PC-9 (cell line): ENCODE measurements at regions not wholly inside any gene's neighbourhood (a gene's known extent, or its start where the extent isn't known, plus 50 kb on each side); places are given as distances from the start of the nearest gene placed in this dataset.

Experiments
- BruUV-seq: library from RNA; stranded (reverse); fragments of 400-500 nt; replicated peaks from 2 replicates; lab custom pipeline; 2021; lab: Mats Ljungman, UMichigan
- CTCF ChIA-PET: fragments of 300-600 bp; sonication (Branson Sonifier 250); formaldehyde crosslinking; loops from one replicate; lab custom pipeline; 2022; ENCODE audit warnings: antibody characterized with exemption; lab: Charles Lee
- POLR2A ChIA-PET: fragments of 300-600 bp; sonication (Branson Sonifier 250); formaldehyde crosslinking; loops from one replicate; lab custom pipeline; 2022; ENCODE audit warnings: antibody characterized with exemption; ENCODE audit not compliant: unreplicated experiment; lab: Charles Lee
- DNase-seq, 2 experiments: peaks; one replicate each; pipeline versions ENCODE4 v3.0.0 to v3.0.0-alpha.2; 2015 to 2022; ENCODE audit warnings: mixed read lengths in 1 of 2
- H2AFZ ChIP-seq: fragments of 200-600 bp; sonication (generic); 2 replicates; pipeline ENCODE4 v1.8.1; 2017; ENCODE audit warnings: antibody characterized with exemption
- H3F3A ChIP-seq: fragments of 200-600 bp; sonication (generic); 2 replicates; pipeline ENCODE4 v1.8.1; 2017; ENCODE audit warnings: antibody characterized with exemption, mild to moderate bottlenecking, low read depth; ENCODE audit not compliant: insufficient read depth
- H3K27ac ChIP-seq: fragments of 200-600 bp; sonication (generic); 2 replicates; pipeline ENCODE4 v1.6.1; 2016; ENCODE audit warnings: mixed run types
- H3K27me3 ChIP-seq: fragments of 200-600 bp; sonication (generic); 2 replicates; pipeline ENCODE4 v1.6.1; 2016; ENCODE audit warnings: low read depth, mixed run types; ENCODE audit not compliant: insufficient read depth
- H3K36me3 ChIP-seq: fragments of 200-600 bp; sonication (generic); 2 replicates; pipeline ENCODE4 v1.6.1; 2016; ENCODE audit warnings: low read depth, mixed run types
- H3K4me1 ChIP-seq: fragments of 200-600 bp; sonication (generic); replicated peaks from 2 replicates; pipeline ENCODE4 v1.6.1; 2016; ENCODE audit warnings: mixed run types; ENCODE audit not compliant: insufficient read depth
- H3K4me2 ChIP-seq: fragments of 200-600 bp; sonication (generic); 2 replicates; pipeline ENCODE4 v1.6.1; 2017; ENCODE audit warnings: mixed run types
- H3K4me3 ChIP-seq: fragments of 200-600 bp; sonication (generic); 2 replicates; pipeline ENCODE4 v1.6.1; 2016; ENCODE audit warnings: mixed run types
- H3K79me2 ChIP-seq: fragments of 200-600 bp; sonication (generic); 2 replicates; pipeline ENCODE4 v1.6.1; 2017; ENCODE audit warnings: low read depth, mixed run types
- H3K9me2 ChIP-seq: fragments of 200-600 bp; sonication (generic); 2 replicates; pipeline ENCODE4 v1.8.1; 2017; ENCODE audit warnings: mild to moderate bottlenecking; ENCODE audit not compliant: insufficient read depth
- H3K9me3 ChIP-seq: fragments of 200-600 bp; sonication (generic); 2 replicates; pipeline ENCODE4 v1.8.1; 2016; ENCODE audit warnings: low read depth; ENCODE audit not compliant: insufficient read depth
- H4K20me1 ChIP-seq: fragments of 200-600 bp; sonication (generic); 2 replicates; pipeline ENCODE4 v1.8.1; 2017; ENCODE audit not compliant: insufficient read depth
- CTCF ChIP-seq: fragments of 200-600 bp; sonication (generic); conservative IDR thresholded peaks from 2 replicates; pipeline ENCODE4 v1.6.1; 2017; ENCODE audit warnings: mixed run types, antibody characterized with exemption, mild to moderate bottlenecking, moderate library complexity
- EZH2 ChIP-seq: fragments of 200-600 bp; sonication (generic); IDR thresholded peaks from 2 replicates; pipeline ENCODE4 v1.8.0; 2017; ENCODE audit warnings: antibody characterized with exemption, low read depth
- intact Hi-C: fragments of 100-400 bp; cut with micrococcal nuclease; formaldehyde crosslinking; loops from one replicate; pipeline ENCODE4 v1.10.0; 2022; ENCODE audit not compliant: unreplicated experiment

- H3K27me3 ChIP-seq, result no peaks in the 10 kb centered on the region
- H3K4me2 ChIP-seq, result peak overlapping the region; percentile 83
- no peaks in the 10 kb centered on the region for H4K20me1 ChIP-seq
- ChIA-PET POLR2A (interaction anchor here (0.6 kb wide), 1 partner anchor 731 kb away, joined by 3 read pairs; no protein-coding TSS in a partner anchor), CTCF (interaction anchor here (0.6 kb wide), 3 partner anchors 135 to 1760 kb away, joined by 3 to 5 read pairs (median 3); no protein-coding TSS in a partner anchor)
- peak overlapping the region; percentile 72; the same call in 1 of the 2 replicates for H2AFZ ChIP-seq
- no peaks in the 10 kb centered on the region for H3K79me2 ChIP-seq
- no peaks in the 10 kb centered on the region for H3K9me3 ChIP-seq
- peak overlapping the region; percentile 68 for H3K27ac ChIP-seq
- H3K4me3 ChIP-seq, result peak overlapping the region; percentile 48; the same call in 1 of the 2 replicates
- peaks cover 23% of the 10 kb centered on the region for H3K4me1 ChIP-seq
- peaks cover 14% of the 10 kb centered on the region; the same call in 1 of the 2 replicates for H3F3A ChIP-seq
- TF ChIP-seq EZH2 (no peak), CTCF (no peak)
- H3K36me3 ChIP-seq, result no peaks in the 10 kb centered on the region
- BruUV-seq, result no TSS peak
- intact Hi-C loops, result loop anchor here (10.0 kb wide), 1 partner anchor 165 kb away; the partner anchor contains the start of gene JCAD
- no peaks in the 10 kb centered on the region for H3K9me2 ChIP-seq
- peak; percentile 46 to 82 for DNase-seq
Observed at GRCh38 chr10:30219971-30220751, 128.9 kb downstream of the MTPAP start.

- H3K9me2 ChIP-seq, result no peaks in the 10 kb centered on the region
- H3K27ac ChIP-seq, result no peak overlapping the region
- no peak overlapping the region for H3K4me2 ChIP-seq
- no peaks in the 10 kb centered on the region for H3K9me3 ChIP-seq
- no peaks in the 10 kb centered on the region for H4K20me1 ChIP-seq
- H2AFZ ChIP-seq, result no peak overlapping the region
- TF ChIP-seq CTCF (no peak), EZH2 (no peak)
- intact Hi-C loops, result no loop called here
- no peaks in the 10 kb centered on the region for H3K79me2 ChIP-seq
- no peaks in the 10 kb centered on the region for H3K27me3 ChIP-seq
- no TSS peak for BruUV-seq
- H3K36me3 ChIP-seq, result no peaks in the 10 kb centered on the region
- H3K4me1 ChIP-seq, result peaks cover 23% of the 10 kb centered on the region
- ChIA-PET POLR2A (interaction anchor here (0.7 kb wide), 1 partner anchor 10 kb away, joined by 10 read pairs; no protein-coding TSS in a partner anchor), CTCF (interaction anchor here (0.6 kb wide), 1 partner anchor 18 kb away, joined by 10 read pairs; no protein-coding TSS in a partner anchor)
- DNase-seq, result peak in 1 of 2 experiments; percentile 42
- H3F3A ChIP-seq, result peaks cover 14% of the 10 kb centered on the region; the same call in 1 of the 2 replicates
- H3K4me3 ChIP-seq, result no peak overlapping the region
Observed at GRCh38 chr10:30216821-30217220, 132.3 kb downstream of the MTPAP start.

- TF ChIP-seq CTCF (no peak), EZH2 (no peak)
- no peaks in the 10 kb centered on the region for H4K20me1 ChIP-seq
- H3K36me3 ChIP-seq, result no peaks in the 10 kb centered on the region
- no peak overlapping the region for H2AFZ ChIP-seq
- H3K4me2 ChIP-seq, result no peak overlapping the region
- ChIA-PET POLR2A (no interaction called here), CTCF (no interaction called here)
- no TSS peak for BruUV-seq
- H3K27ac ChIP-seq, result no peak overlapping the region
- H3K4me1 ChIP-seq, result peaks cover 15% of the 10 kb centered on the region
- no peaks in the 10 kb centered on the region for H3K9me3 ChIP-seq
- intact Hi-C loops, result no loop called here
- H3K79me2 ChIP-seq, result no peaks in the 10 kb centered on the region
- no peaks in the 10 kb centered on the region for H3K27me3 ChIP-seq
- H3K4me3 ChIP-seq, result no peak overlapping the region
- H3F3A ChIP-seq, result peaks cover 7% of the 10 kb centered on the region; the same call in 1 of the 2 replicates
- DNase-seq, result no peak
- no peaks in the 10 kb centered on the region for H3K9me2 ChIP-seq
Observed at GRCh38 chr10:30215623-30216022, 133.5 kb downstream of the MTPAP start.
